HG03159 (cell line): ENCODE measurements at regions not wholly inside any gene's neighbourhood (a gene's known extent, or its start where the extent isn't known, plus 50 kb on each side); places are given as distances from the start of the nearest gene placed in this dataset.
"Not testable (repeated sequence)": the region's sequence is repeated elsewhere in the genome, so short reads cannot be mapped to it uniquely, and the experiment has no call there.

ENCODE experiments used
- ATAC-seq: cut with Tn5 transposase; IDR thresholded peaks from one replicate; pipeline ENCODE4 v1.9.1; 2021; ENCODE audit warnings: mild to moderate bottlenecking, moderate library complexity; ENCODE audit not compliant: unreplicated experiment

GRCh38 chr7:138214926-138215325 lies 138.7 kb downstream of the AKR1D1 start:
- ATAC-seq: no peak

- not testable (repeated sequence) for ATAC-seq
These were observed 144.1 kb downstream of the AKR1D1 start for GRCh38 chr7:138220321-138220720.

- ATAC-seq: not testable (repeated sequence)
These were observed 145.1 kb downstream of the AKR1D1 start for GRCh38 chr7:138221388-138221787.

- ATAC-seq: no peak
These were observed 147.2 kb downstream of the AKR1D1 start for GRCh38 chr7:138223402-138223879.

- ATAC-seq: no peak
These were observed 149.8 kb downstream of the AKR1D1 start for GRCh38 chr7:138226001-138226476.

GRCh38 chr7:138226745-138227279 lies 150.6 kb downstream of the AKR1D1 start:
- no peak for ATAC-seq

GRCh38 chr7:138228119-138228518 lies 151.9 kb downstream of the AKR1D1 start:
- ATAC-seq: no peak

- ATAC-seq: no peak
These were observed 152.5 kb downstream of the AKR1D1 start for GRCh38 chr7:138228769-138229168.

GRCh38 chr7:138233189-138233588 lies 156.9 kb downstream of the AKR1D1 start:
- no peak for ATAC-seq

GRCh38 chr7:138235207-138235606 lies 158.9 kb downstream of the AKR1D1 start:
- no peak for ATAC-seq

GRCh38 chr7:138237995-138238394 lies 161.7 kb downstream of the AKR1D1 start:
- ATAC-seq: no peak

- no peak for ATAC-seq
These were observed 162.7 kb downstream of the AKR1D1 start for GRCh38 chr7:138238734-138239659.

GRCh38 chr7:138243430-138243829 lies 167.2 kb downstream of the AKR1D1 start:
- no peak for ATAC-seq

- no peak for ATAC-seq
These were observed 167.6 kb downstream of the AKR1D1 start for GRCh38 chr7:138243836-138244235.

- no peak for ATAC-seq
These were observed 168.3 kb downstream of the AKR1D1 start for GRCh38 chr7:138244606-138245005.

- ATAC-seq: no peak
These were observed 169.0 kb downstream of the AKR1D1 start for GRCh38 chr7:138245216-138245615.

- ATAC-seq: no peak
These were observed 169.4 kb downstream of the AKR1D1 start for GRCh38 chr7:138245682-138246081.

- ATAC-seq: no peak
These were observed 170.2 kb downstream of the AKR1D1 start for GRCh38 chr7:138246428-138246827.

- ATAC-seq: no peak
These were observed 170.8 kb downstream of the AKR1D1 start for GRCh38 chr7:138247081-138247480.

- no peak for ATAC-seq
These were observed 171.5 kb downstream of the AKR1D1 start for GRCh38 chr7:138247568-138248333.

- no peak for ATAC-seq
These were observed 172.3 kb downstream of the AKR1D1 start for GRCh38 chr7:138248609-138249008.
